Breast epithelium (tissue), 3 donors: ENCODE measurements at regions not wholly inside any gene's neighbourhood (a gene's known extent, or its start where the extent isn't known, plus 50 kb on each side); places are given as distances from the start of the nearest gene placed in this dataset.

ENCODE experiments used
- CTCF ChIP-seq, 3 donors: fragments of 450-650 bp; IDR thresholded peaks; one replicate each; pipeline ENCODE4 v1.5.1; 2016 to 2017; ENCODE audit warnings: antibody characterized with exemption in 3 of 3, mild to moderate bottlenecking in 3 of 3, moderate library complexity in 3 of 3
- POLR2A ChIP-seq: fragments of 450-650 bp; IDR thresholded peaks from one replicate; pipeline ENCODE4 v1.6.1; 2016; ENCODE audit warnings: antibody characterized with exemption, mild to moderate bottlenecking, moderate library complexity
- POLR2AphosphoS5 ChIP-seq, 3 donors: sonication (generic); formaldehyde crosslinking; IDR thresholded peaks; one replicate each; pipeline ENCODE4 v1.6.1; 2017; ENCODE audit warnings: antibody characterized with exemption in 3 of 3

GRCh38 chr3:13200946-13201345 lies 127.7 kb upstream of the IQSEC1 start:
- TF ChIP-seq CTCF (IDR thresholded peaks at IDR 0.05) (no peak), POLR2A (no peak), POLR2AphosphoS5 (IDR thresholded peaks at IDR 0.05) (no peak)
